H1 (cell line): ENCODE measurements at regions not wholly inside any gene's neighbourhood (a gene's known extent, or its start where the extent isn't known, plus 50 kb on each side); places are given as distances from the start of the nearest gene placed in this dataset.

Experiments
- CTCF ChIA-PET: fragments of 300-600 bp; sonication (Branson Sonifier 250); formaldehyde crosslinking; loops from one replicate; lab custom pipeline; 2021; ENCODE audit not compliant: partially characterized antibody; lab: Charles Lee
- POLR2A ChIA-PET: fragments of 300-600 bp; sonication (Branson Sonifier 250); formaldehyde crosslinking; loops from one replicate; lab custom pipeline; 2021; ENCODE audit warnings: inconsistent platforms; ENCODE audit not compliant: partially characterized antibody; lab: Charles Lee
- DNase-seq, 2 experiments: peaks; one replicate each; pipeline versions ENCODE4 v3.0.0 to v3.0.0-alpha.2; 2010 to 2022; ENCODE audit warnings: low spot score in 2 of 2, low read depth in 1 of 2, mixed read lengths in 1 of 2
- FAIRE-seq: peaks from 2 replicates; lab custom pipeline; 2011; peaks lifted over from hg19 to GRCh38; lab: Jason Lieb, UNC
- H2AFZ ChIP-seq: 2 replicates; pipeline ENCODE4 v1.8.1; 2012; ENCODE audit warnings: low read length, inconsistent platforms
- H2AK5ac ChIP-seq: 2 replicates; pipeline ENCODE4 v1.6.1; 2013; ENCODE audit warnings: low read depth, low read length
- H2BK120ac ChIP-seq: replicated peaks from 2 replicates; pipeline ENCODE3; 2013; ENCODE audit warnings: low read depth, low read length, inconsistent platforms
- H2BK12ac ChIP-seq: 2 replicates; pipeline ENCODE4 v1.6.1; 2013; ENCODE audit warnings: low read depth, low read length
- H2BK15ac ChIP-seq: 2 replicates; pipeline ENCODE4 v1.6.1; 2013; ENCODE audit warnings: low read length
- H2BK20ac ChIP-seq: 2 replicates; pipeline ENCODE4 v1.6.1; 2013; ENCODE audit warnings: low read length
- H2BK5ac ChIP-seq: 2 replicates; pipeline ENCODE4 v1.6.1; 2013; ENCODE audit warnings: low read depth, low read length
- H3K14ac ChIP-seq: 2 replicates; pipeline ENCODE4 v1.6.1; 2013; ENCODE audit warnings: inconsistent platforms; ENCODE audit not compliant: insufficient read length
- H3K18ac ChIP-seq: 2 replicates; pipeline ENCODE4 v1.6.1; 2013; ENCODE audit warnings: low read length; ENCODE audit errors: extremely low read depth
- H3K23ac ChIP-seq: 2 replicates; pipeline ENCODE4 v1.6.1; 2013; ENCODE audit warnings: inconsistent platforms; ENCODE audit not compliant: insufficient read length
- H3K23me2 ChIP-seq: 2 replicates; pipeline ENCODE4 v1.6.1; 2013; ENCODE audit warnings: low read depth, low read length
- H3K27ac ChIP-seq: 2 replicates; pipeline ENCODE4 v1.6.1; 2011; ENCODE audit warnings: low read depth, low read length, inconsistent platforms
- H3K27me3 ChIP-seq, 4 experiments: replicated peaks in 1 of 4; 1 replicate in 1 of 4; 2 replicates in 3 of 4; pipeline versions ENCODE4 v1.6.1 to v1.8.1; 2011 to 2013; ENCODE audit warnings: low read length in 3 of 4, mild to moderate bottlenecking in 3 of 4, inconsistent platforms in 2 of 4, mixed read lengths in 2 of 4, moderate library complexity in 1 of 4; ENCODE audit not compliant: control insufficient read depth in 3 of 4, insufficient read depth in 3 of 4; ENCODE audit errors: extremely low read depth in 1 of 4
- H3K36me3 ChIP-seq, 4 experiments: 2 replicates each; pipeline versions ENCODE4 v1.6.1 to v1.8.1; 2011 to 2013; ENCODE audit warnings: mild to moderate bottlenecking in 4 of 4, low read length in 3 of 4, moderate library complexity in 2 of 4, control low read depth in 1 of 4, inconsistent platforms in 1 of 4; ENCODE audit not compliant: insufficient read depth in 4 of 4, control insufficient read depth in 2 of 4
- H3K4ac ChIP-seq: replicated peaks from 2 replicates; pipeline ENCODE3; 2013; ENCODE audit warnings: low read length, low read depth, mixed read lengths, inconsistent platforms; ENCODE audit not compliant: insufficient read length
- H3K4me1 ChIP-seq, 4 experiments: replicated peaks in 1 of 4; 1 replicate in 1 of 4; 2 replicates in 3 of 4; pipeline versions ENCODE4 v1.6.1 to v1.8.1; 2011 to 2013; ENCODE audit warnings: low read length in 3 of 4, inconsistent platforms in 2 of 4, mixed read lengths in 1 of 4; ENCODE audit not compliant: insufficient read depth in 4 of 4, control insufficient read depth in 3 of 4
- H3K4me2 ChIP-seq, 2 experiments: 2 replicates each; pipeline versions ENCODE4 v1.6.1 to v1.8.1; 2011 to 2013; ENCODE audit warnings: low read depth in 2 of 2, low read length in 2 of 2, control low read depth in 1 of 2, inconsistent platforms in 1 of 2, mild to moderate bottlenecking in 1 of 2; ENCODE audit not compliant: insufficient read depth in 1 of 2
- H3K4me3 ChIP-seq, 4 experiments: fragments of 200-600, 300-600 bp in 1 of 4; sonication (generic), shearing (Covaris generic), sonication (Bioruptor Twin) in 1 of 4; 2 replicates each; pipeline versions ENCODE4 v1.5.1 to v1.8.1; 2011 to 2016; ENCODE audit warnings: low read length in 4 of 4, low read depth in 3 of 4, control low read depth in 2 of 4, inconsistent platforms in 2 of 4, mild to moderate bottlenecking in 2 of 4, mixed read lengths in 1 of 4, moderate library complexity in 1 of 4; ENCODE audit not compliant: insufficient read depth in 2 of 4; ENCODE audit errors: extremely low read depth in 1 of 4
- H3K56ac ChIP-seq: replicated peaks from 2 replicates; pipeline ENCODE3; 2013; ENCODE audit warnings: low read depth, mild to moderate bottlenecking, mixed read lengths, low read length, inconsistent platforms; ENCODE audit not compliant: insufficient read length
- H3K79me1 ChIP-seq: 2 replicates; pipeline ENCODE4 v1.6.1; 2013; ENCODE audit warnings: low read depth, low read length, control low read depth
- H3K79me2 ChIP-seq, 2 experiments: 2 replicates each; pipeline versions ENCODE4 v1.6.1 to v1.8.1; 2012 to 2013; ENCODE audit warnings: low read length in 2 of 2, mild to moderate bottlenecking in 2 of 2, inconsistent platforms in 1 of 2; ENCODE audit not compliant: insufficient read depth in 2 of 2, control insufficient read depth in 1 of 2
- H3K9ac ChIP-seq, 4 experiments: replicated peaks in 1 of 4; 1 replicate in 1 of 4; 2 replicates in 3 of 4; pipeline versions ENCODE4 v1.6.1 to v1.8.1; 2011 to 2013; ENCODE audit warnings: low read depth in 3 of 4, low read length in 3 of 4, control low read depth in 2 of 4, mild to moderate bottlenecking in 2 of 4, moderate library complexity in 2 of 4, inconsistent platforms in 1 of 4; ENCODE audit errors: extremely low read depth in 1 of 4
- H3K9me3 ChIP-seq, 2 experiments: 2 replicates each; pipeline versions ENCODE4 v1.6.1 to v1.8.1; 2012 to 2013; ENCODE audit warnings: mild to moderate bottlenecking in 2 of 2, moderate library complexity in 2 of 2, control low read depth in 1 of 2, inconsistent platforms in 1 of 2, low read depth in 1 of 2, low read length in 1 of 2, mixed read lengths in 1 of 2; ENCODE audit not compliant: insufficient read depth in 2 of 2
- H4K20me1 ChIP-seq, 2 experiments: replicated peaks in 1 of 2; 2 replicates each; pipeline versions ENCODE3 to v1.8.1; 2011 to 2013; ENCODE audit warnings: inconsistent platforms in 2 of 2, low read length in 2 of 2, mild to moderate bottlenecking in 1 of 2; ENCODE audit not compliant: insufficient read depth in 2 of 2, control insufficient read depth in 1 of 2
- H4K5ac ChIP-seq: 2 replicates; pipeline ENCODE4 v1.6.1; 2013; ENCODE audit warnings: low read length, low read depth, mixed read lengths, inconsistent platforms; ENCODE audit not compliant: insufficient read length
- H4K8ac ChIP-seq: 2 replicates; pipeline ENCODE4 v1.8.0; 2013; ENCODE audit warnings: mild to moderate bottlenecking, moderate library complexity, low read length, inconsistent platforms; ENCODE audit not compliant: insufficient read depth; ENCODE audit errors: extremely low read depth
- H4K91ac ChIP-seq: replicated peaks from 2 replicates; pipeline ENCODE3; 2013; ENCODE audit warnings: low read length, mixed read lengths, inconsistent platforms; ENCODE audit not compliant: insufficient read length
- BACH1 ChIP-seq: IDR thresholded peaks from 2 replicates; pipeline ENCODE4 v1.6.1; 2012; ENCODE audit warnings: low read length, improper control_type of control experiment
- CHD2 ChIP-seq: IDR thresholded peaks from 2 replicates; pipeline ENCODE4 v1.6.1; 2012; ENCODE audit warnings: low read length, improper control_type of control experiment
- CREB1 ChIP-seq: IDR thresholded peaks from 2 replicates; pipeline ENCODE4 v1.6.1; 2012; ENCODE audit warnings: inconsistent platforms
- EZH2 ChIP-seq: fragments of 200-600 bp; sonication (generic); IDR thresholded peaks from 2 replicates; pipeline ENCODE4 v1.7.1; 2012; ENCODE audit warnings: low read depth, mild to moderate bottlenecking, moderate library complexity, low read length, inconsistent platforms; ENCODE audit not compliant: severe bottlenecking
- GABPA ChIP-seq: IDR thresholded peaks from 2 replicates; pipeline ENCODE4 v1.6.1; 2011; ENCODE audit warnings: mild to moderate bottlenecking, low read length, moderate library complexity, borderline replicate concordance; ENCODE audit not compliant: insufficient read depth
- GTF2F1 ChIP-seq: IDR thresholded peaks from 2 replicates; pipeline ENCODE4 v1.6.1; 2012; ENCODE audit warnings: low read depth, low read length, improper control_type of control experiment, borderline replicate concordance
- HDAC6 ChIP-seq: IDR thresholded peaks from one replicate; pipeline ENCODE4 v1.7.1; 2012; ENCODE audit warnings: low read depth, mild to moderate bottlenecking, inconsistent platforms, low read length, moderate library complexity
- JUN ChIP-seq: IDR thresholded peaks from 2 replicates; pipeline ENCODE4 v1.6.1; 2011; ENCODE audit warnings: low read depth, mild to moderate bottlenecking, improper control_type of control experiment, low read length
- RBBP5 ChIP-seq: IDR thresholded peaks from 2 replicates; pipeline ENCODE4 v1.7.1; 2012; ENCODE audit warnings: low read depth, mild to moderate bottlenecking, inconsistent platforms, low read length, moderate library complexity, borderline replicate concordance
- SIRT6 ChIP-seq: IDR thresholded peaks from one replicate; pipeline ENCODE4 v1.7.1; 2012; ENCODE audit warnings: low read length, inconsistent platforms
- SP1 ChIP-seq: IDR thresholded peaks from 2 replicates; pipeline ENCODE4 v1.6.1; 2011; ENCODE audit warnings: low read depth, low read length
- SUZ12 ChIP-seq: fragments of 200-600 bp; sonication (generic); IDR thresholded peaks from 2 replicates; pipeline ENCODE4 v1.6.1; 2012; ENCODE audit warnings: mild to moderate bottlenecking, inconsistent platforms, low read length, moderate library complexity, mixed read lengths
- TAF1 ChIP-seq: IDR thresholded peaks from 2 replicates; pipeline ENCODE4 v1.6.1; 2011; ENCODE audit warnings: mild to moderate bottlenecking, low read depth, low read length
- WGBS, 2 experiments: shearing (Covaris generic) in 1 of 2; methylation state at CpG; one replicate each; pipeline versions ENCODE4 v1.1.6 to v1.1.7; 2013 to 2015; ENCODE audit warnings: low lambda C conversion rate in 2 of 2, mixed read lengths in 2 of 2, inconsistent platforms in 1 of 2, low coverage in 1 of 2, missing lambda C conversion rate in 1 of 2; ENCODE audit not compliant: insufficient replicate concordance in 2 of 2, insufficient coverage in 1 of 2, insufficient read length in 1 of 2; ENCODE audit errors: extremely low coverage in 1 of 2, missing lambda C conversion rate in 1 of 2; 5-methylcytosine and 5-hydroxymethylcytosine counted together

DNA sequence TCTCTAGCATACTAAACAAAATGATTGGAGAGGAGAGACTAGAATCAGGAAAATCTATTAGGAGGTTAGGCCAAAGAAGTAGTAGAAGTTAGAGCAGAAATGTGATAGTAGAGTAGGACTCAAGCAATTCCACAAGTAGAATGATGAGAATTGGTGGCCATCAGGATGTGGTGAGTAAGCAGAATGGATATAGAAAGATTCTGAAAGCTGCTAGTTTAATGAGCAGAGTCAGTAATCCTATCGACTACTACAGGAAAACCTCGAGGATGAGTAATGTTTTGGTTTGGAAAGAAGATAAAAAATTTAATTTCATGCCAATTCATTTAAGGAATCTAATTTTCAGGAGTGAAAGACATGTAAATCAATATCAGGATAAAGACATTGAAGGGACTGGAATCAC lies 648.3 kb upstream of the PHF14 start:
- no peak overlapping the region for H4K91ac ChIP-seq
- H2BK20ac ChIP-seq = no peak overlapping the region
- no peak overlapping the region for H2BK5ac ChIP-seq
- H2BK12ac ChIP-seq = no peak overlapping the region
- H3K4ac ChIP-seq = no peak overlapping the region
- no peak overlapping the region for H2BK15ac ChIP-seq
- no peak overlapping the region for H4K5ac ChIP-seq
- H3K23me2 ChIP-seq = no peaks in the 10 kb centered on the region
- no peak overlapping the region for H3K9ac ChIP-seq
- no peak overlapping the region for H2AK5ac ChIP-seq
- CTCF ChIA-PET = no interaction called here
- H3K18ac ChIP-seq = no peak overlapping the region
- TF ChIP-seq HDAC6 (no peak), TAF1 (no peak), RBBP5 (no peak), CREB1 (no peak), BACH1 (no peak), SP1 (no peak), CHD2 (no peak), EZH2 (no peak), GABPA (no peak), SIRT6 (no peak), SUZ12 (no peak), JUN (no peak), GTF2F1 (no peak)
- no peak overlapping the region for H2BK120ac ChIP-seq
- H4K8ac ChIP-seq = no peak overlapping the region
- H4K20me1 ChIP-seq = no peaks in the 10 kb centered on the region
- H2AFZ ChIP-seq = no peak overlapping the region
- H3K23ac ChIP-seq = no peak overlapping the region
- H3K4me3 ChIP-seq = no peak overlapping the region
- no peak overlapping the region for H3K56ac ChIP-seq
- POLR2A ChIA-PET = no interaction called here
- H3K27me3 ChIP-seq = peaks cover 0 to 1% (median 0%) of the 10 kb centered on the region in 4 experiments; a peak in 1 of 7 replicates
- H3K79me1 ChIP-seq = no peaks in the 10 kb centered on the region
- DNase-seq = no peak
- no peak overlapping the region for H3K27ac ChIP-seq
- no peak overlapping the region for H3K4me2 ChIP-seq
- no peaks in the 10 kb centered on the region for H3K36me3 ChIP-seq
- H3K79me2 ChIP-seq = no peaks in the 10 kb centered on the region
- WGBS, 2 experiments = 100% methylated on average over 2 of the region's 2 CpGs; no CpG with 5 or more reads in 1 of the 2 experiments
- no peaks in the 10 kb centered on the region for H3K4me1 ChIP-seq
- FAIRE-seq = no peak
- no peaks in the 10 kb centered on the region for H3K9me3 ChIP-seq
- H3K14ac ChIP-seq = no peak overlapping the region
